Endothelial cell of umbilical vein (primary cell): ENCODE measurements at regions not wholly inside any gene's neighbourhood (a gene's known extent, or its start where the extent isn't known, plus 50 kb on each side); places are given as distances from the start of the nearest gene placed in this dataset.

ENCODE experiments used
- BruUV-seq: library from RNA; stranded (reverse); fragments of 400-500 nt; replicated peaks from 2 replicates; lab custom pipeline; 2021; lab: Mats Ljungman, UMichigan
- CTCF ChIA-PET: fragments of 300-600, 350-600 bp; sonication (Branson Sonifier 250); formaldehyde crosslinking; loops from one replicate; lab custom pipeline; 2021; ENCODE audit warnings: antibody characterized with exemption, inconsistent platforms; lab: Charles Lee
- POLR2A ChIA-PET: fragments of 300-600, 350-600 bp; sonication (Branson Sonifier 250); formaldehyde crosslinking; loops from one replicate; lab custom pipeline; 2021; ENCODE audit warnings: antibody characterized with exemption, inconsistent platforms; lab: Charles Lee
- DNase-seq: peaks from one replicate; pipeline ENCODE4 v3.0.0-alpha.2; 2011; ENCODE audit warnings: low read depth, low spot score
- FAIRE-seq: peaks from 2 replicates; lab custom pipeline; 2011; peaks lifted over from hg19 to GRCh38; lab: Jason Lieb, UNC
- H2AFZ ChIP-seq: 2 replicates; pipeline ENCODE4 v1.6.0; 2012; ENCODE audit warnings: low read depth, low read length, control low read depth, inconsistent platforms
- H3K27ac ChIP-seq: 2 replicates; pipeline ENCODE4 v1.5.1; 2011; ENCODE audit warnings: low read depth, mild to moderate bottlenecking, control low read depth, low read length, moderate library complexity; ENCODE audit not compliant: insufficient read depth
- H3K27me3 ChIP-seq, 2 experiments: 2 replicates each; pipeline versions ENCODE4 v1.6.0 to v1.6.1; 2011; ENCODE audit warnings: low read length in 2 of 2, mixed read lengths in 1 of 2; ENCODE audit not compliant: control insufficient read depth in 2 of 2, insufficient read depth in 2 of 2
- H3K36me3 ChIP-seq, 2 experiments: 2 replicates in 1 of 2; 3 replicates in 1 of 2; pipeline ENCODE4 v1.5.1; 2011; ENCODE audit warnings: low read length in 2 of 2, mild to moderate bottlenecking in 1 of 2, moderate library complexity in 1 of 2; ENCODE audit not compliant: control insufficient read depth in 2 of 2, insufficient read depth in 2 of 2; ENCODE audit errors: extremely low read depth in 1 of 2
- H3K4me1 ChIP-seq: 3 replicates; pipeline ENCODE4 v1.5.1; 2011; ENCODE audit warnings: mild to moderate bottlenecking, low read length; ENCODE audit not compliant: control insufficient read depth, insufficient read depth; ENCODE audit errors: extremely low read depth
- H3K4me2 ChIP-seq: 2 replicates; pipeline ENCODE4 v1.6.1; 2011; ENCODE audit warnings: low read length, control low read depth, mixed read lengths; ENCODE audit not compliant: insufficient read depth
- H3K4me3 ChIP-seq, 3 experiments: fragments of 200-600 bp in 1 of 3; sonication (generic), shearing (Covaris generic) in 1 of 3; replicated peaks in 1 of 3; 2 replicates each; pipeline ENCODE4 v1.5.1; 2011 to 2016; ENCODE audit warnings: control low read depth in 3 of 3, low read length in 3 of 3, mild to moderate bottlenecking in 2 of 3, inconsistent platforms in 1 of 3, low read depth in 1 of 3, moderate library complexity in 1 of 3; ENCODE audit not compliant: insufficient read depth in 1 of 3
- H3K79me2 ChIP-seq: 2 replicates; pipeline ENCODE4 v1.6.0; 2012; ENCODE audit warnings: low read length, inconsistent platforms; ENCODE audit not compliant: control insufficient read depth, insufficient read depth
- H3K9ac ChIP-seq: replicated peaks from 2 replicates; pipeline ENCODE3; 2011; ENCODE audit warnings: low read length, control low read depth; ENCODE audit not compliant: insufficient read depth; ENCODE audit errors: extremely low read depth
- H3K9me1 ChIP-seq: replicated peaks from 3 replicates; pipeline ENCODE4 v1.6.0; 2011; ENCODE audit warnings: mild to moderate bottlenecking, low read length; ENCODE audit not compliant: control insufficient read depth, insufficient read depth; ENCODE audit errors: extremely low read depth
- H3K9me3 ChIP-seq: replicated peaks from 2 replicates; pipeline ENCODE4 v1.5.1; 2012; ENCODE audit warnings: low read length, inconsistent platforms; ENCODE audit not compliant: control insufficient read depth, insufficient read depth
- H4K20me1 ChIP-seq: replicated peaks from 2 replicates; pipeline ENCODE3; 2011; ENCODE audit warnings: mild to moderate bottlenecking, low read length; ENCODE audit not compliant: control insufficient read depth, insufficient read depth; ENCODE audit errors: extremely low read depth
- CTCF ChIP-seq, 2 donors: IDR thresholded peaks; 1 replicate in 1 of 2; 2 replicates in 1 of 2; pipeline ENCODE4 v1.5.1; 2011; ENCODE audit warnings: low read length in 2 of 2, mild to moderate bottlenecking in 2 of 2, moderate library complexity in 2 of 2, control low read depth in 1 of 2, inconsistent platforms in 1 of 2, low read depth in 1 of 2; ENCODE audit not compliant: insufficient read depth in 1 of 2; ENCODE audit errors: extremely low read depth in 1 of 2
- EZH2 ChIP-seq: IDR thresholded peaks from 2 replicates; pipeline ENCODE4 v1.6.1; 2012; ENCODE audit warnings: borderline replicate concordance, low read depth, mild to moderate bottlenecking, moderate library complexity, low read length, inconsistent platforms; ENCODE audit not compliant: severe bottlenecking
- FOS ChIP-seq: IDR thresholded peaks from 2 replicates; pipeline ENCODE4 v1.6.1; 2011; ENCODE audit warnings: mild to moderate bottlenecking, low read length, moderate library complexity, borderline replicate concordance; ENCODE audit not compliant: insufficient read depth
- GATA2 ChIP-seq: IDR thresholded peaks from 2 replicates; pipeline ENCODE4 v1.7.0; 2011; ENCODE audit warnings: low read depth, mild to moderate bottlenecking, moderate library complexity, mixed read lengths, low read length; ENCODE audit not compliant: insufficient read length, insufficient read depth
- JUN ChIP-seq: IDR thresholded peaks from 2 replicates; pipeline ENCODE4 v1.6.1; 2011; ENCODE audit warnings: borderline replicate concordance, low read depth; ENCODE audit not compliant: insufficient read length, insufficient read depth
- MYC ChIP-seq: IDR thresholded peaks from one replicate; pipeline ENCODE4 v1.6.1; 2011; ENCODE audit warnings: mild to moderate bottlenecking, low read depth, low read length
- POLR2A ChIP-seq: IDR thresholded peaks from 2 replicates; pipeline ENCODE4 v1.6.1; 2012; ENCODE audit warnings: low read depth, mild to moderate bottlenecking, control low read depth, low read length
- POLR2AphosphoS5 ChIP-seq: IDR thresholded peaks from 2 replicates; pipeline ENCODE4 v1.6.1; 2012; ENCODE audit warnings: low read depth, mild to moderate bottlenecking, control low read depth, low read length, moderate library complexity; ENCODE audit not compliant: insufficient read depth
- dilution Hi-C: fragments of 300-500 bp; cut with MboI; formaldehyde crosslinking; loops from one replicate; pipeline ENCODE4 v1.15.0; 2019; ENCODE audit warnings: low sequenced_read_pairs; ENCODE audit not compliant: extremely low pct_ligation_motif_present
- intact Hi-C: fragments of 100-400 bp; cut with micrococcal nuclease; formaldehyde crosslinking; loops from one replicate; pipeline ENCODE4 v1.10.0; 2022
- TF ChIP-seq, protein P1 (sequence below): IDR thresholded peaks from 2 replicates; pipeline ENCODE4 v1.6.1; 2011; ENCODE audit not compliant: insufficient read depth, insufficient read length

GRCh38 chr1:79792219-79792930 lies 785.8 kb upstream of the ADGRL4 start:
- no peaks in the 10 kb centered on the region for H3K36me3 ChIP-seq
- intact Hi-C loops (no loop called here), dilution Hi-C loops (no loop called here)
- no peaks in the 10 kb centered on the region for H3K9me1 ChIP-seq
- H3K79me2 ChIP-seq = no peaks in the 10 kb centered on the region
- FAIRE-seq = no peak
- POLR2A ChIA-PET = no interaction called here
- no peak overlapping the region for H3K4me3 ChIP-seq
- no peak overlapping the region for H2AFZ ChIP-seq
- BruUV-seq = no TSS peak
- H3K4me2 ChIP-seq = no peak overlapping the region
- TF ChIP-seq POLR2AphosphoS5 (no peak), JUN (no peak), CTCF (IDR thresholded peaks at IDR 0.05; ENCODE audit: extremely low read depth in 1 of 2, insufficient read depth in 1 of 2, low read depth in 1 of 2, low read length in 2 of 2) (no peak), GATA2 (no peak), MYC (no peak), EZH2 (no peak), POLR2A (no peak), FOS (no peak)
- TF ChIP-seq, protein P1, sequence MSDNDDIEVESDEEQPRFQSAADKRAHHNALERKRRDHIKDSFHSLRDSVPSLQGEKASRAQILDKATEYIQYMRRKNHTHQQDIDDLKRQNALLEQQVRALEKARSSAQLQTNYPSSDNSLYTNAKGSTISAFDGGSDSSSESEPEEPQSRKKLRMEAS = no peak
- H3K4me1 ChIP-seq = no peaks in the 10 kb centered on the region
- H3K9me3 ChIP-seq = no peaks in the 10 kb centered on the region
- H3K27me3 ChIP-seq = no peaks in the 10 kb centered on the region
- H3K27ac ChIP-seq = no peak overlapping the region
- H3K9ac ChIP-seq = no peak overlapping the region
- H4K20me1 ChIP-seq = no peaks in the 10 kb centered on the region
- no peak for DNase-seq
- CTCF ChIA-PET = interaction anchor here (1.6 kb wide), 1 partner anchor 9 kb away, joined by 5 read pairs; no protein-coding TSS in a partner anchor
